ENCODE measurements at regions not wholly inside any gene's neighbourhood (a gene's known extent, or its start where the extent isn't known, plus 50 kb on each side); places are given as distances from the start of the nearest gene placed in this dataset.
A peak's percentile ranks its signal among the peaks of the same experiment; 100 is the strongest.

- DNase-seq (ENCODE audit: low read depth, low spot score), result no peak
- Mint-ChIP-seq H3K9me3 (peaks cover 2% of the 10 kb centered on the region), H3K27me3 (ENCODE audit: low read depth) (no peaks in the 10 kb centered on the region), H3K4me3 (no peak overlapping the region), H3K27ac (ENCODE audit: unreplicated experiment) (no peak overlapping the region), H3K4me1 (no peaks in the 10 kb centered on the region), H3K36me3 (ENCODE audit: low read depth) (no peaks in the 10 kb centered on the region)
- TF ChIP-seq CTCF (conservative IDR thresholded peaks at IDR 0.05), result no peak
These were observed 625.4 kb upstream of the EDIL3 start for GRCh38 chr5:85010014-85010562.

GRCh38 chr5:85017261-85017660 is 632.6 kb upstream of the EDIL3 start:
- no peaks in the 10 kb centered on the region for H3K4me1 Mint-ChIP-seq
- H3K9me3 Mint-ChIP-seq, result peaks cover 4% of the 10 kb centered on the region
- no peak for TF ChIP-seq CTCF (conservative IDR thresholded peaks at IDR 0.05)
- DNase-seq (ENCODE audit: low read depth, low spot score), result no peak
- no peaks in the 10 kb centered on the region for H3K27me3 Mint-ChIP-seq (ENCODE audit: low read depth)
- H3K4me3 Mint-ChIP-seq, result no peak overlapping the region
- no peaks in the 10 kb centered on the region for H3K36me3 Mint-ChIP-seq (ENCODE audit: low read depth)
- H3K27ac Mint-ChIP-seq (ENCODE audit: unreplicated experiment), result no peak overlapping the region

GRCh38 chr5:85030316-85031084 is 645.8 kb upstream of the EDIL3 start:
- Mint-ChIP-seq H3K27me3 (ENCODE audit: low read depth) (no peaks in the 10 kb centered on the region), H3K9me3 (peaks cover 5% of the 10 kb centered on the region), H3K4me3 (no peak overlapping the region), H3K27ac (ENCODE audit: unreplicated experiment) (no peak overlapping the region), H3K36me3 (ENCODE audit: low read depth) (peaks cover 2% of the 10 kb centered on the region), H3K4me1 (peaks cover 5% of the 10 kb centered on the region)
- DNase-seq (ENCODE audit: low read depth, low spot score), result no peak
- no peak for TF ChIP-seq CTCF (conservative IDR thresholded peaks at IDR 0.05)

DNA sequence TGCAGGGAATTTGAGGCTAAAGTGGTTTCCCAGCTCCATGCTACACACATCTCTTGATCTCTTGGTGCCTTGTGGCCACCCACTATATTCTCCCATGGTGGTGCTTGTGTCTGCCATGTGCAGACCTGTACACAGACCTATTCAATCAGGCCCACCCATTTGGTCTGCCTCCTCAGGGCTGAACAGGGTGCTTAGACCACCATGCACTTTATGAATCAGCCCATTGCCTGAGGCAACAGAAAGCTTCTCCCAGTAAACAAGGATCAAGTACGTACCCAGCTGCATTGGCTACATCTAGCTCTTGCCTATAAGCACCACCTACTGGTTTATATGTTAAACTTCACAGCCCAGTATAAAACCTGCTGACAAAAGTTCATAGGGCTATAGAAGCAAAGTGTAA is 664.3 kb upstream of the EDIL3 start:
- H3K4me1 Mint-ChIP-seq, result no peaks in the 10 kb centered on the region
- DNase-seq (ENCODE audit: low read depth, low spot score), result no peak
- H3K27me3 Mint-ChIP-seq (ENCODE audit: low read depth), result no peaks in the 10 kb centered on the region
- peaks cover 6% of the 10 kb centered on the region for H3K9me3 Mint-ChIP-seq
- no peak overlapping the region for H3K27ac Mint-ChIP-seq (ENCODE audit: unreplicated experiment)
- no peaks in the 10 kb centered on the region for H3K36me3 Mint-ChIP-seq (ENCODE audit: low read depth)
- no peak overlapping the region for H3K4me3 Mint-ChIP-seq
- TF ChIP-seq CTCF (conservative IDR thresholded peaks at IDR 0.05), result peak; percentile 61

DNA sequence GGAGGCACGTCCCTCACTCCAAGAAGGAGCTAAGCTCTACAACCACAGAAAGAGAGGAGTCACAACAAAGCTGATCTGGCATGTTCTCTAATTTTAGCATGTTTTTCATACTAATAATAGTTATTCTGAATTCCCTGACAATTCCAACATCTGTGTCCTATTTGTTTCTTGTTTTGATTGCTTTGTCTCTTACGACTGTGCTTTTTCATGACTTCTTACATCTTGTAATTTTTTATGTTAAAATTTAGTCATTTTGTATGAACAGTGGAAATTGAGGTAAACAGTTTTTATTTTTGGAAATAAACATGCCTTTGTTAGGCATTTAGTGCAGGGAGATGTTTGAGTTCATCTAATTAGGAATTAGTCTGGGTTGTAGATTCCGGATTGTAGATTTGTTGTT is 668.1 kb upstream of the EDIL3 start:
- no peak for TF ChIP-seq CTCF (conservative IDR thresholded peaks at IDR 0.05)
- no peaks in the 10 kb centered on the region for H3K27me3 Mint-ChIP-seq (ENCODE audit: low read depth)
- H3K27ac Mint-ChIP-seq (ENCODE audit: unreplicated experiment), result no peak overlapping the region
- no peaks in the 10 kb centered on the region for H3K4me1 Mint-ChIP-seq
- no peak for DNase-seq (ENCODE audit: low read depth, low spot score)
- no peaks in the 10 kb centered on the region for H3K36me3 Mint-ChIP-seq (ENCODE audit: low read depth)
- H3K9me3 Mint-ChIP-seq, result peaks cover 2% of the 10 kb centered on the region
- no peak overlapping the region for H3K4me3 Mint-ChIP-seq
